A549 (cell line): ENCODE measurements at regions not wholly inside any gene's neighbourhood (a gene's known extent, or its start where the extent isn't known, plus 50 kb on each side); places are given as distances from the start of the nearest gene placed in this dataset.

Experiments used
- ATAC-seq, 2 experiments: fragments of 200-7000 bp in 1 of 2; fragments of >200 bp in 1 of 2; cut with Nextera tagmentation in 1 of 2; cut with Tn5 transposase in 1 of 2; 3 replicates each; pipeline versions ENCODE4 v1.8.0 to v1.9.1; 2018 to 2020; ENCODE audit warnings: mild to moderate bottlenecking in 1 of 2, moderate library complexity in 1 of 2
- CTCF ChIA-PET: fragments of 300-600 bp; sonication (Branson Sonifier 250); formaldehyde crosslinking; extraction: SDS; loops from one replicate; lab custom pipeline; 2021; ENCODE audit warnings: antibody characterized with exemption, inconsistent platforms; lab: Yijun Ruan, JAX
- POLR2A ChIA-PET: fragments of 350-600 bp; formaldehyde crosslinking; extraction: SDS; loops from one replicate; lab custom pipeline; 2021; ENCODE audit warnings: antibody characterized with exemption, inconsistent platforms; lab: Yijun Ruan, JAX
- DNase-seq, 2 experiments: peaks; one replicate each; pipeline versions ENCODE4 v3.0.0 to v3.0.0-alpha.2; 2011 to 2016; ENCODE audit warnings: low read depth in 1 of 2, low spot score in 1 of 2
- FAIRE-seq: peaks from 2 replicates; lab custom pipeline; 2011; peaks lifted over from hg19 to GRCh38; lab: Jason Lieb, UNC
- H3K27ac ChIP-seq, 2 experiments: fragments of >200 bp; sonication (Bioruptor Twin); formaldehyde crosslinking; 3 replicates each; pipeline ENCODE4 v1.5.1; 2016 to 2017
- H3K4me1 ChIP-seq: fragments of >200 bp; sonication (Bioruptor Twin); formaldehyde crosslinking; 3 replicates; pipeline ENCODE4 v1.6.1; 2016
- H3K4me2 ChIP-seq: fragments of >200 bp; sonication (Bioruptor Twin); formaldehyde crosslinking; 3 replicates; pipeline ENCODE4 v1.6.1; 2016
- H3K4me3 ChIP-seq: fragments of >200 bp; sonication (Bioruptor Twin); formaldehyde crosslinking; 3 replicates; pipeline ENCODE4 v1.5.1; 2016
- H3K9me3 ChIP-seq: fragments of >200 bp; sonication (Bioruptor Twin); formaldehyde crosslinking; 3 replicates; pipeline ENCODE4 v1.6.1; 2016
- ATOH8 ChIP-seq: fragments of 250-450 bp; sonication (Bioruptor Pico); IDR thresholded peaks from 2 replicates; pipeline ENCODE4 v1.5.0; 2020; ENCODE audit warnings: low read depth, mild to moderate bottlenecking, moderate library complexity
- BCL3 ChIP-seq: fragments of >200 bp; sonication (Bioruptor Twin); formaldehyde crosslinking; IDR thresholded peaks from 3 replicates; pipeline ENCODE4 v1.6.1; 2016
- BHLHE40 ChIP-seq: IDR thresholded peaks from 2 replicates; pipeline ENCODE4 v1.6.1; 2012; ENCODE audit warnings: low read depth, low read length, inconsistent platforms
- CBX2 ChIP-seq: fragments of 200-600 bp; sonication (generic); IDR thresholded peaks from 2 replicates; pipeline ENCODE4 v1.6.1; 2016; ENCODE audit warnings: low read depth, mild to moderate bottlenecking, borderline replicate concordance
- CBX8 ChIP-seq: fragments of 200-600 bp; sonication (generic); IDR thresholded peaks from 2 replicates; pipeline ENCODE4 v1.6.1; 2016
- ESRRA ChIP-seq: fragments of 150-350 bp; IDR thresholded peaks from 2 replicates; pipeline ENCODE4 v1.6.1; 2014; ENCODE audit warnings: mild to moderate bottlenecking, low read length, borderline replicate concordance
- GATA3 ChIP-seq: IDR thresholded peaks from 2 replicates; pipeline ENCODE4 v1.6.1; 2012; ENCODE audit warnings: borderline replicate concordance
- HMGXB4 ChIP-seq: fragments of 250-450 bp; sonication (Bioruptor Pico); IDR thresholded peaks from 2 replicates; pipeline ENCODE4 v1.5.0; 2021; ENCODE audit warnings: mild to moderate bottlenecking, moderate library complexity, borderline replicate concordance
- MAZ ChIP-seq: fragments of 150-350 bp; IDR thresholded peaks from 2 replicates; pipeline ENCODE4 v1.6.1; 2014; ENCODE audit warnings: antibody characterized with exemption, low read depth, low read length, borderline replicate concordance
- POLR2A ChIP-seq: IDR thresholded peaks from 2 replicates; pipeline ENCODE4 v1.6.1; 2012; ENCODE audit warnings: mild to moderate bottlenecking, low read length
- POLR2AphosphoS2 ChIP-seq: conservative IDR thresholded peaks from 2 replicates; pipeline ENCODE4 v1.6.1; 2012; ENCODE audit warnings: low read length, improper control_type of control experiment, inconsistent platforms
- RARB ChIP-seq: fragments of 250-450 bp; sonication (Bioruptor Pico); IDR thresholded peaks from 2 replicates; pipeline ENCODE4 v1.8.0; 2021; ENCODE audit warnings: mild to moderate bottlenecking, moderate library complexity
- REST ChIP-seq: fragments of 200-600 bp; sonication (generic); IDR thresholded peaks from 2 replicates; pipeline ENCODE4 v1.6.1; 2016; ENCODE audit warnings: antibody characterized with exemption, mild to moderate bottlenecking, moderate library complexity
- SREBF2 ChIP-seq: fragments of 450-650 bp; IDR thresholded peaks from 2 replicates; pipeline ENCODE4 v1.6.1; 2014; ENCODE audit warnings: mild to moderate bottlenecking, moderate library complexity
- USF2 ChIP-seq: fragments of 450-650 bp; IDR thresholded peaks from 2 replicates; pipeline ENCODE4 v1.6.1; 2014; ENCODE audit warnings: antibody characterized with exemption
- ZNF302 ChIP-seq: fragments of 250-450 bp; sonication (Bioruptor Pico); IDR thresholded peaks from 2 replicates; pipeline ENCODE4 v1.9.0; 2021; ENCODE audit warnings: inconsistent platforms, mild to moderate bottlenecking, moderate library complexity
- WGBS: methylation state at CpG from one replicate; pipeline ENCODE4 v1.1.6; 2017; ENCODE audit errors: missing lambda C conversion rate; 5-methylcytosine and 5-hydroxymethylcytosine counted together

- ChIA-PET CTCF (interaction anchor here (0.5 to 2.6 kb wide), 7 partner anchors 9 to 292 kb away, joined by 3 to 21 read pairs (median 3); no protein-coding TSS in a partner anchor), POLR2A (interaction anchor here (0.7 to 2.2 kb wide), 2 partner anchors 132 to 346 kb away, joined by 3 to 6 read pairs; no protein-coding TSS in a partner anchor)
- H3K4me2 ChIP-seq: peak overlapping the region; percentile 66; the same call in 2 of the 3 replicates
- FAIRE-seq (no peak), ATAC-seq (no peak), DNase-seq (no peak)
- TF ChIP-seq REST (no peak), ESRRA (no peak), MAZ (no peak), BHLHE40 (no peak), CBX8 (no peak), HMGXB4 (no peak), ZNF302 (no peak), RARB (no peak), SREBF2 (no peak), POLR2AphosphoS2 (no peak), USF2 (no peak), POLR2A (no peak), CBX2 (no peak)
- H3K27ac ChIP-seq: no peak overlapping the region
- peaks cover 10% of the 10 kb centered on the region for H3K4me1 ChIP-seq
- H3K4me3 ChIP-seq: no peak overlapping the region
- WGBS: 65% methylated on average over 3 of the region's 3 CpGs
- H3K9me3 ChIP-seq: no peaks in the 10 kb centered on the region
These were observed 254.1 kb upstream of the SOX21 start for GRCh38 chr13:94966422-94966955.

GRCh38 chr13:94959626-94960025 lies 247.3 kb upstream of the SOX21 start:
- H3K27ac ChIP-seq: no peak overlapping the region
- H3K9me3 ChIP-seq: no peaks in the 10 kb centered on the region
- POLR2A ChIA-PET: no interaction called here
- CTCF ChIA-PET: no interaction called here
- no peak for ATAC-seq
- no peaks in the 10 kb centered on the region for H3K4me1 ChIP-seq
- 94% methylated on average over 4 of the region's 4 CpGs for WGBS
- no peak for DNase-seq
- TF ChIP-seq POLR2AphosphoS2 (no peak), GATA3 (no peak), ATOH8 (CRISPR knock-in tag) (no peak), BCL3 (no peak)
- TF ChIP-seq, all 56 proteins: peak for 0
- Histone ChIP-seq H3K4me3 (no peak overlapping the region), H3K4me2 (no peak overlapping the region)
- no peak for FAIRE-seq
